ENCODE measurements at regions not wholly inside any gene's neighbourhood (a gene's known extent, or its start where the extent isn't known, plus 50 kb on each side); places are given as distances from the start of the nearest gene placed in this dataset.

DNA sequence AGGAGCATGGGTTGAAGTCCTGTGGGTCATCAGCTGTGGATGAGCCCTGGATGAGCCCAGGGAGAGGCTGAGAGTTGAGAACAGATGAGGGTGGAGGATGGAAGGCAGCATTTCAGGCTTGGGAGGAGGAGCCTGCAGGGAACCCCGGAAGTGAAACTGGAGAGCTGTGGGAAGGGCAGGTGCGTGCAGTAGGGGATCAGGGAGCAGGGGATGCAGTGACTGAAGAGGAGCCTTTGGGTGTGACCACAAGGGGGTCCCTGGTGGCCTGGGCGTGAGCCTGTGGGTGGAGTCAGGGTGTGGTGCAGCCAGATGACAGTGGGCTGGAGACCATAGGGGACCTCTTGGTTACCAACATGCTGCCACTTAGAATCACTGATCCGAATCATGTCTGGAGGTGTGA lies 115.5 kb downstream of the PAPOLA start:
- DNase-seq (ENCODE audit: low spot score), result no peak

DNA sequence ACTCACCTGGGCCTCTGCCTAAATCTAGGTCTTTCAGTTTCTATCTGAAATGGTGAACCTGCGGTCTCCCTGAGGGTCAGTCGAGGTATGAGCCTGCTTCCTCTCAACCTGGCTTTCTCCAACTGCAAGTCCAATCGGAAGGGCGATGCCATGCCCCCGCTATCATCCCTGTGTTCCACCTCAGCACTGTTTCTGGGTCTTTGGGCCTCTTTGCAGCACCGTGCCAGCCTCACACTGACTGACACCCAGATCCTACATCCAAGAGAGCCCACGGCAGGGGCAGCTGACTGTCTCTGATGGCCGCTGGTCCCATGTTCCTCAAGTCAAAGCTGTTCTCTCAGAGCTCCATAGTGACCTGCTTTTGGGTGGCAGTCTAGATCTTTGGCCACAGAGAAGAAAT lies 120.7 kb downstream of the PAPOLA start:
- no peak for DNase-seq (ENCODE audit: low spot score)

DNA sequence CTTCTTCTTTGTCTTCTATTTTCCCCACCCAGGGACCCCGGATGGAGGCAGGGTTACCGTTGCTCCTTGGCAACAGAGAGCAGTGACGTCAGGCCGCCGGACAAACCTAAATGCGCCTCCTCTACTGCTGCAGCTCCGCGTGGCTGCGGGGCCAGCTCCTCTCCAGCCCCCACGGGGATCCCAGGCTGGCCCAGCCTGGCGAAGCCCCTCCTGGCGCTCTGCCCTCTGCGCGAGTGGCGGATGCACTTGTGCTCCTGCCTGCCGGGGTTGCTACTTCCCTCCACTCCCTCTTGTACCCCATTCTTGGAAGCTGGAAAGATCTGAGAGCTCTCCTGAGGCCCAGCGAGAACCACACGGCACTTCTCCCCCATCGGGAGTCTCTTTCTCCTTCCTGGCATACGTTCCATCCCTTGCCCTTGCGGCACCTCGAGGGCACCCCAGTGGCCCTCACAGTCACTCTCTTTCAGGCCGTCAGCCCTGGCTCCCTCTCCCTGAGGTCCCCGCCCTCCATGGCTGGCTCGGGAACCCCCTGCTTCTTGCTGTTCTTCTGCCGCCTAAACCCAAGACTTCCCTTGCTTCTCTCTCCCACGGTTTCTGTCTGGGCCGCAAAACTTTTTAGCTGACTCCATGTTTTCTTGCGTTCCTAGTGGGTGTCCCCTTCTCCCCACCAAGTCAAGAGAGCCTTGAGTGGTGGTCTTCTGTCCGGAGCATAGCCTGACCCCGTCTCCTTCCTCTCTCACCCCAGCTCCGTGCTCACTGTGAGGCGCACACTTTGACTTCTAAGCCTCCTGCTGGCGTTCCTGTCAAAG lies 121.7 kb downstream of the PAPOLA start:
- no peak for DNase-seq (ENCODE audit: low spot score)

DNA sequence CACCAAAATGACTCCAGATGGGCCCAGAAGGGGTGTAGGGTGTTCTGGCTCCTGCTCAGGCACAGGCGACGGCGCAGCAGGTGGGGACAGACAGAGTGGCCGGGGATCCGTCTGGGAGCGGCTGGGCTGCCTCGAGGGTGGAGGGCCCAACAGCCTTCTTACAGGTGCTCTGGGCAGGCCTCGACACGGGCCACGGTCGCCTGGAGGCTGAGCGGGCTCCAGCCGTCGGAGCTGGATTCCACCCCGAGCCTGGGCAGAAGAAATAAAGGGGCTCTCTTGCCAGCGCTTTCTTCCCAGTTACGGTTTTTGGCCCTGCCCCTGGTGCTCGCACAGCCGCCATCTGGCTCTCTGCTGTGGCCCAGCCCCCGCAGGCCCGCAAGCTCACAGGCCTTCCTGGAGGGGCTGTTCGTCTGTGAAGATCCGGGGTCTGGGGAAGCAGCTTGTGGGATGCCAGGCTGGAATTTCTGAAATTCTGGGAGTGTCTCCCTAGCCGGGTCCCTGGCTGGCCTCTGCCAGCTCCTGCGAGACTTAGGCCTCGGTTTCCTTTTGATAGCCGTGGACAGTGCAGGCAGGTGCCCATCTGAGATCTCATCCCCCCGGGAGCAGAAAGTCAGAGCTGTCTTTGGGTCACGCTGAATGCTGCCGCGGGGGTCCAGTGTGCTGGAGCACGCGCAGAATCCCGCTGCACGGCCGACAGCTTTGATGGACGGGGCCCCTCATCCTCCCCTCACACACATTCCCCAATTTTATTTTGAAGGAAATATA lies 122.7 kb downstream of the PAPOLA start:
- DNase-seq (ENCODE audit: low spot score), result no peak

DNA sequence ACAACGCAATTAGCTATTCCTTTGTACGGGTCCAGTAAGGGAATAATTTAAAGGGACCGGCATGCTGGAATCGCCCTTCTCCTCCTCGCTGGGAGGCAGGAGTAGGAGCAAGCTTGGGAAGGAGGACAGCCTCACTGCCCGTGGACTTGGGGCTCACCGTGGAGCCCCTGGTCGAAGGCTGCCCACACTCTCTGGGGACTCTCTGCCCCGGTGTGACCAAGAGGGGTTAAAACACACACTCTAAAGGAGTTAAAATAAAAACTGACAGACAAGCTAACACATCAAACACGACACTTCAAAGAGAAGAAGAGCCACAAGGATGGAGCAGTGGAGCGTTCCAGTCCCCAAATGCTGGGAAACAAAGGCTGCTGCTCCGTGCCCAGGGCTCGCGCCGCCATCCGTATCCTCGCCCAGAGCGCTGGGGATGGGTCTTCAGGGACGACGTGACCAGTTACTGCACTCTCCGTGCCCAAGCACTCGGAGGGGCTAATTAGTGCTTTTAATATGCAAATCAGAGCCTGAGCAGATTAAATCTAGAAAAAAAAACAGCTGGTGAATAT lies 123.3 kb downstream of the PAPOLA start:
- DNase-seq (ENCODE audit: low spot score), result no peak

DNA sequence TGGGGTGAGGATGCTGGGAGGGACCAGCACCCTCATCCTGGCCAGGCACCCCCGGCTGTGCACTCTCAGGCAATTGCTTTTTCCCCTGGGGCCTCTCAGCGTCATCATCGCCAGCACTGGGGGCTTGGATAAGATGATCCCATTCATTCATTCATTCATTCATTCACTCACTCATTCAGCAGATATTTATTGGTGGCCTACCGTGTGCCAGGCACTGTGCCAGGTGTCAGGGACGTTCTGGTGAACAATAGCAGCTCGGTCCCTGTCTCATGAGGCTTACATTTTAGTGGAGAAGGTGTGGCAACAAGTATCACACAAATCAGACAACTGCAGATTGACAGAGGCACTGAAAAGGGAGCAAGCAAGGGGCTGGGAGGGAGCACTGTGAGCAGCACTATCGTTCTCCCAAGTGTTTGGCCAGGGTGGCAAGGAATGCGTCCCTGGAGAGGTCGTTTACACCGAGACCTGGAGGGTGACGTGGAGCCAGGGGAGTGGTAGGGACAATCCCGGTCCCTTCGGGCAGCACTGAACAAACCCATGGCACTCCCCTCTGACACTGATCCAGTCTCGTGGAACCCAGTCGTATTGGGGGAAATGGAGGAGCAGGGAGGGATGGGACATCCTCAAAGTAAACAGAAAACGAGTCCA lies 124.1 kb downstream of the PAPOLA start:
- no peak for DNase-seq (ENCODE audit: low spot score)

DNA sequence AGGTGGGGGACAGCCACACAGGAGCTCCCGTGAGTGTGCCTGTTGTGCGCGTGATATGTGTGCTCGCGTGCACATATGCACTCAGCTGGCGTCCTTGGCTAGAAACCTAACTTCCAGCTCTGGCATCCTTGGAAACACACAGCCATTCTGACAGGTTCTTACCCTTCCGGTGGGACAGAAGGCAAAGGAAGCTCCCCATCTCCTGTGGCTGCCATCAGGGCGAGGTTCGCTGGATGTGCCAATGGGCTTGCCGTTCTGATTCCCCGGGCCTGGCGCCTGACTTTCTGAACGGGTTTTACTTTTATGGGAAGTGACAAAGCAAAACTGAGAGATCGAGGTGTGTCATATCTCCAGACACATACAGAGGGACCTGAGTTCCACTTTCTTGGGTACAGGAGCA lies 124.7 kb downstream of the PAPOLA start:
- no peak for DNase-seq (ENCODE audit: low spot score)

DNA sequence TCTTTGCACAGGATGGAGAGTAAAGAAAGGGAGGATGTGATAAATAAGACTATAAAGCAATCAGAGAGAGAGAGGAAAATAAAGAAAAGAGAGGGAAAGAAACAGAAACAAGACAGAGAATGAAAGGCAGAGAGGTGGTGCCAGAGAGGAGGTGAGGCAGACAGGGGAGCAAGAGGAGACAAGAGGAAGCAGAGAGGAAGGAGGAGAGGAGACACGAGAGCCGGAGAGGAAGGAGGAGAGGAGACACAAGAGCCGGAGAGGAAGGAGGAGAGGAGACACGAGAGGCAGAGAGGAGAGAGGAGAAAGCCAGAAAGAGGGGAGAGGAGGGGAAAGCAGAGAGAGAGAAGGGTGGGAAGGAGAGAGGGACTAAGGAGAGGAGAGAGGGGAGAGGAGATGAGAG lies 125.2 kb downstream of the PAPOLA start:
- DNase-seq (ENCODE audit: low spot score), result no peak

DNA sequence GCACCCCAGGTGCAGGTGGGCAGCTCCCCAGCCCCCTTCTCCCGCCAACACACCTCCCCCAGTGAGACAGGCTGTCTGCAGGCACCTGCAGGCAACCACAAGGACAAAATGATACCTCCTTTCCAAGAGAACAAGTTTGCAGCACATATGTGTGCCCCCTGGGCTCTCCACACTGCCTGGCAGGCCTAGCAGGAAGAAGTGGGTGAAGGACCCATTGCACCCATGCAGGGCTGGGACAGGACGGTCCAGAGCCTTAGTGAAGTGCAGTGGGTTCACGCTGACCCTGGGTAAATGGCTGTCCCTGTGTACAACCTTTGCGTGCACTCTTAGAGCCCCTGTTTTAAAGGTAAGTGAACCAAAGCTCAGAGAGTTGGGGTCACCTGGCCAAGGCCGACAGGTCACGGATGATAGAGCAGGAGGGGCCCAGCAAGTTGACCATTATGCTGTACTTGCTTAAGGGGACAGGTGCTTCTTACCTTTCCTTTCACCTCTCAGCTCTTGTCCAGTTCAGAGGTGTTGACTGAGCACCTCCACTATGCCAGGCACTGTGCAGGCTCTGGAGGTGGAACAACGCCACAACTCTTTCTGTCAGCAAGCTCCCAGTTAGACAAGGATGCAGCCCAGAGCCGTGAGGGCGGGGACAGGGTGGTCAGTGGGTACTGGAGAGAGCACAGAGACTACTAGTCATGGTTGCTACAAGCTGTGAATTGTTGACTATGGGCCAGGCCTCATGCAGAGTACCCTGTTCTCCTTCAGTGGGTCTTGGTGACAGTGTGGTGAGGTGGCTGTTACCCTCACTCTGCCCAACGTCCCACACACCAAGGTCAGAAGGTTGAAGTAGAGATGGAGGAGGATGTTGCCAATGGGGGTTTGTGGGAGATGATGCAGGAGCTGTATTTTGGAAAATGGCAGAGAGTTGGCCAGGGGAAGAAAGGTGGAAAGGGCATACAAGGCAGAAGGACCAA lies 125.9 kb downstream of the PAPOLA start:
- no peak for DNase-seq (ENCODE audit: low spot score)

DNA sequence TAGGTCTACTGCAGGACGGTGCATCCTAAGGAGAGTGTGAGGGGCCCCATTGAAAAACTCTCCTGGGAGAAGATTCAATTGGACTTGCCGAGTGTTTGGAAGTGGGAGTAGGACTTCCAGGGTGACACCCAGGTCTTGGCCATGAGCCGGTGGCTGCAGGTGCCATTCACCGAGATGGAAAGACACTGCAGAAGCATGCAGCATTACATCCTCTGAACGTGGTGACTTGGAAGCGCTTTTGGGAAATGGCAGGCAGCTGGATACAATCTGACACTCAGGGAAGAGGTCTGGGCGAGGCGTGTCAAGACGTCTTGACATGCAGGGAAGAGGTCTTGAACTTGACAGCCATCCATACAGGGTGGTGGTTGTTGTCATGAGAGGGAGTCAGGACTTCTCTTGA lies 126.9 kb downstream of the PAPOLA start:
- no peak for DNase-seq (ENCODE audit: low spot score)

DNA sequence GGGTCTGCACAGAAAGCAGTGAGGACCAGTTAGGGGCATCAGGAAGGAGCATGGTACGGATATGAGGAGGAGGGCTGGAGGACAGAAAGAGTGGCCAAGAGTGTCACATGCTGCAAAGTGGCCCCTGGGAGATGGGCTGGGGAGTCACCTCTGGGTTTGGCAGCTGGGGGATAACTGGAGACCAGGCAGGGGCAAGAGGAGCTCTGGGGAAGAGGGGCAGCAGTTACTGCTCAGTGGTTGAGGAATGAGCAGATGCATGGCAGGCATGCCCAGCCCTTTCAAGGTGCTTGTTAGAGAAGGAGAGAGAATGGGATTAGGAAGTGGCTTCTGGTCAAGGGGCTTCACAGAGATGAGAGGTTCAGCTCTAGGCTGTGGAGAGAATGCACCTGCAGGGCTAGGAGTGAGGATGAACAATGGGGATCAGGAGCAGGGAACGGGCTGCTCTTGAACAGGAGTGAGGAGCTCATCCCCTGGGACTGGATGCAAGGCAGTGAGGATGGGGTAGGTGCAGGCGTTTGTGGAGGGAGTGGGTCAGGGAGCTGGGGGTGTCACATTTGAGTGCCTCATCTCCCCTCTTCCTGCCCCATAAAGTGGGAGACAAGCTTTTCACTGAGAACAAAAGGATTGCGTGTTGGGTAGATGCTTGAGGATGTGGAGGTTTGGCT lies 127.5 kb downstream of the PAPOLA start:
- no peak for DNase-seq (ENCODE audit: low spot score)

DNA sequence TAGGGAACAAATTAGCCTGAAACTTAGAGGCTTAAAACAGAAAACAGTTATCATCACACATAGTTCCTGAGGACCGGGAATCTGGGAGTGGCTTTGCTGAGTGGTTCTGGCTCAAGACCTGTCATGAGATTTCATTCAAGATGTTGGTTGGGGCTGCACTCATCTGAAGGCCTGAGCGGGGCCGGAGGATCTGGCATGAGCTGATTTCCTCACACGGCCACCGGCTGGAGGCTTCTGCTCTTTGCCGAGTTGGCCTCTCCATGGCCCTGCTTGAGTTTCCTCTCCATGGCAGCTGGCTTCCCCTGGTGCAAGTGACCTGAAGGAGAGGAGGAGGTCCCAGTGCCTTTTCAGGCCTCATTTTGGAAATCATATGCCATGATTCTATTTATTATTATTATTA lies 128.1 kb downstream of the PAPOLA start:
- DNase-seq (ENCODE audit: low spot score), result no peak

DNA sequence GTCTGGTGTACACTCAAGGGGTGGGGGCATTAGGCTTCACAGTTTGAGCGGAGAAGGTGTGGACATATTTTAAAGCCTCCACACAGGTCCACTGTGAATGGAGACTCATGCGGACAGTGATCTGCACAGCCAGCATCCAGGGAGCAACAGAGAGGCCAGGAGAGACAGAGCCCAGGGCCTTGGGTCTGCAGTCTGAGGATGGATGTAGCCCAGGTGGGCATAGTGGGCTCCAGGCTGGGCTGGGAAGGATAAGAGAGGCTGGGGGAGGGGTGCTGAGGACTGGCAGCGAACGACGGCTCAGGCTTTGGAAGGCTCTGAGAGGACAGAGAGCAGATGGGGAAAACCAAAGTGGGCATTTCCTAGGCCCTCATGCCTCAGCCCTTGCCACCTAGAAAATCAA lies 128.8 kb downstream of the PAPOLA start:
- no peak for DNase-seq (ENCODE audit: low spot score)

DNA sequence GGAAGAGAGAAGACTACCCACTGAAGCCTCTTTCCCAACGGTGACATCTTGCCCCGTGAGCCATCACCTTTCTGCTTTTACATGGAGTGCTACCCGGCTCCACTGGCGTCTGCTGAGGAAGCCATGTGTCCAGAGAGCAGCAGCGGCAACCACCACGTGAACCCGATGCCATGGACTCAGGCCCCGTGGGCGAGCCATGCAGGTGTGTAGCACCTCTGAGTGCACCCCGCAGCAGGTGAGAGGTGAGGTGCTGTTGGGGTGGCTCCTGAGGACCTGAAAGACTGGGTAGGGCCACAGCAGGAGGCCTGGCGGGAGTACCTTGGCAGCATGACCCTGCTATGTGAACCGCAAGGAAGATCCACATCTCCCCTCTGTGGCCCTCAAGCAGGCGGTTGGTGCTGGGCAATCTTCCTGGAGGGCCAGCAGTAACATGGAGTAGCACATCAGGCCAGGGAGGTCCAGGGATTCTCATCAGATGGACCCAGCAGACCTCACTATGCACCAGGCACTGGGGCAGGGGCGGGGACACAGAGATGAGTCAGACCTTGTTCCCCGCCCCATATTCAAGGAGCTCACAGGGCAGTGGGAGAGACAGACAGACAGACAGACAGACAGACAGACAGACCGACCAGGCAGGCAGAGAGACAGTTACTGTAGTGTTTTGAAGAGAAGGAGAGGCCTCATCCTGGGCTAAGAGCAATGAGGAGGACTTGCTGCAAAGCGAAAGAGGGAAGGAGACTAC lies 129.6 kb downstream of the PAPOLA start:
- no peak for DNase-seq (ENCODE audit: low spot score)

DNA sequence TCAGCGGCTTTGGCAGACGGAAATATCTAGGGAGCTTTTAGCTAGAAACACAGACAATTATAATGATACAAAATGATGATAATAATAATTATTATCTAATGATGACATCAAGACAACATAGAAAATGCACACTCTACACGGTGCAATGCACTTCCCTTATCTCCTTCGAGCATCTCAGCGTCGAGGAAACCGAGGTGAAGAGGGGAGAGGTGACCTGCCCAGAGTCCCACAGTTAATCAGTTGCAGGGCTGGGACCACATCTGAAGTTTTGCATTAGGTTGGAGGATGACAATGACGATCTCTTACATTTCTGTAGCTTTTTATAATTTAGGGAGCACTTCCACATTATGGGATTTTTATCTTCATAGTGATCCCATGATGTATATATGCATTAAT lies 130.2 kb downstream of the PAPOLA start:
- DNase-seq (ENCODE audit: low spot score), result no peak

DNA sequence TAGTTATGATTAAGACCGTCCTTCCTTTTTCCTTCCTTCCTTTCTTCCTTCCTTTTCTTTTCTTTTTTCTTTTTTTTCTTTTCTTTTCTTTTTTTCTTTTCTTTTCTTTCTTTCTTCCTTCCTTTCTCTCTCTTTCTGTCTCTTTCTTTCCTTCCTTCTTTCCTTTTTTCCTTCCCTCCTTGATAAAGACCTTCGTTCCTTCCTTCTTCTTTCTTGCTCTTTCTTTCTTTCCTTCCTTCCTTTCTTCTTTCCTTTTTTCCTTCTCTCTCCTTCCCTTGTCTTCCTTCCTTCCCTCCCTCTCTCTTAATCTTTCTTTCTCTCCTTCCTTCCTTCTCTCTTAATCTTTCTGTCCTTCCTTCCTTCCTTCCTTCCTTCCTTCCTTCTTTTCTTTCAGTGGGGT lies 130.9 kb downstream of the PAPOLA start:
- no peak for DNase-seq (ENCODE audit: low spot score)

DNA sequence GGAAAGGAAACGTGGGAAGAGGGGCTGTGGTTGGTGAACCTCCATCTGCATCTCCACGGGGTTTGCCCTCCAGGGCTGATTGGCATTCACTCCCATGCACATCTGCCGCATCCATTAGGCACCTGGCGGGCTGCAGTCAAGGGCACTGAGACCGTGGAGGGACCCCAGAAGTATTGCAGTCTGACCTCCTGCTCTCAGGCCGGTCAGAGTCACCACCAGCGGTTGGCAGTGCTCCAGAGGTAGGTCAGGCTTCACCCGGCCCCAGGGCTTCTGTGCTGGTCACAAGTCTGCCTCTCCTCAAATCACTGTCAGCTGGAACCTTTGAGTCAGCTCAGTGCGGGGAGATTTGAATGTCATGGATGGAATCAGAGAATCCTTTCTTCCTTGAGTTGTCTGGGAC lies 132.3 kb downstream of the PAPOLA start:
- no peak for DNase-seq (ENCODE audit: low spot score)

DNA sequence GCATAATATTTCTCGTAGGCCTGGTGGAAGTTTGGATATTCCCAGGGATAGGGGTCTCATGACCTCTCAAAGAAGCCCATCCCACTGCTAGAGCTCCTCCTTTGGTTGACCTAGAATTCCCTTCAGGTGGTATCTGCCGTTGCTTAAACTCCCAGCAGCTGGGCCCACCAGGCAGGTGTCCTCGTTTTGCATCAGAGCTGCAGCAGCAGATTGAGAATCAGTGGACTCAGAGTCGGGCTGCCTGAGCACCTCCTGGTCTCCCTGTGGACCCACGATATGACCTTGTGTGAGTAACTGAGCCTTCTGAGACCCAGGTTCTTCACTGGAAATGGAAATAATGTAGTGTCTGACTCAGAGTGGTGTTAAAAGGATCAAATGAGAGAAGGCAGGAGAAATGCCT lies 132.7 kb downstream of the PAPOLA start:
- DNase-seq (ENCODE audit: low spot score), result no peak

DNA sequence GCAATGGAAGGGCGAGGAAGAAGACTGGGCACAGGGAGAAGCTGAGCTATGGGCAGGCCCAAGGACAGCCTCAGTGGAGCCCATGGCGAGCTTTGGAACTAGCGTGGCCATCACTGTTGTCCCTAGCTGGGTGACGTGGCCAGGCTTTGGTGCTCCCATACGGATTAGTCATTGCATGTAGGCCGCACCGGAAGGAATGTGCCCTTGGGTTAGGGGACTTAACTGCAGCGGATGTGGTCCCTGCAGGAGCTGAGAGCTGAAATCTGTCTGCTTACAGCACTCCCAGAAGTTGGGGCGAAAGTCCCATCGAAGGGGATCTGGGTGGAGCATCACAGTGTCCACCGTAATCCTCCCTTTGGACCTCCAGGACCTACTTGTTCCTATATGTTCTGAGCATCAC lies 133.7 kb downstream of the PAPOLA start:
- DNase-seq (ENCODE audit: low spot score), result no peak

DNA sequence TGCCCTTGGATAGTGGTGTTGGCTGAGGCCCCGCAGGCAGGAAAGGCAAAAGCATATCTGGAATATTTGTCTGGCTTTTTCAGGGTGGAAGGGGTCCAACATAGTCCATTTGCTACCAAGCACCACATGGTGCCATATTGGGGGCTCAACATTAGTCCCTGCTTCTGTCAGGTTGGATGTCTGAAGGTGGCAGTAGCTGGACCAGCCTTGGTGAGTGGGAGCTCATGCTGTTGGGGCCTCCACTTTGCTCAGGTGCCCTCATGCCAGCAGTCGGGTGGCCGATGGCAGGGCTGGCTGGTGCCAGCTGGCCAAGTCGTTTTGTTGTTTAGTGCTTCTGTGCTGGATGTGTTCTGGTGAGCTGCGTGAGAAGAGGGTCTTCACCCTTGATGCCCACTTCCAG lies 135.3 kb downstream of the PAPOLA start:
- DNase-seq (ENCODE audit: low spot score), result no peak

All from AG08395 (cell line).